Sigmoid colon (tissue), 6 donors: ENCODE measurements at regions not wholly inside any gene's neighbourhood (a gene's known extent, or its start where the extent isn't known, plus 50 kb on each side); places are given as distances from the start of the nearest gene placed in this dataset.

Experiments
- DNase-seq: peaks from one replicate; pipeline ENCODE4 v3.0.0-alpha.2; 2019
- H3K27ac ChIP-seq, 4 donors: fragments of 200-600 bp; sonication (generic); one replicate each; pipeline ENCODE4 v1.5.1; 2016 to 2019; ENCODE audit warnings: mild to moderate bottlenecking in 1 of 4
- H3K27me3 ChIP-seq, 3 donors: fragments of 200-600 bp; sonication (generic); one replicate each; pipeline ENCODE4 v1.5.1; 2019; ENCODE audit warnings: mild to moderate bottlenecking in 1 of 3
- H3K36me3 ChIP-seq, 4 donors: fragments of 200-600 bp; sonication (generic); one replicate each; pipeline ENCODE4 v1.5.1; 2016 to 2019
- H3K4me1 ChIP-seq, 4 donors: fragments of 200-600 bp; sonication (generic); one replicate each; pipeline ENCODE4 v1.5.1; 2017 to 2019
- H3K4me3 ChIP-seq, 4 donors: fragments of 200-600 bp; sonication (generic); one replicate each; pipeline ENCODE4 v1.5.1; 2017 to 2019; ENCODE audit warnings: mild to moderate bottlenecking in 2 of 4, moderate library complexity in 1 of 4
- H3K9me3 ChIP-seq, 4 donors: fragments of 200-600 bp in 3 of 4; sonication (generic) in 3 of 4; one replicate each; pipeline versions ENCODE4 v1.5.1 to v1.6.1; 2013 to 2019
- CTCF ChIP-seq, 4 experiments: fragments of 450-650 bp in 3 of 4; fragments of 200-600 bp in 1 of 4; IDR thresholded peaks; one replicate each; pipeline ENCODE4 v1.5.1; 2016 to 2019; ENCODE audit warnings: antibody characterized with exemption in 4 of 4, mild to moderate bottlenecking in 3 of 4, moderate library complexity in 2 of 4
- EP300 ChIP-seq, 4 donors: sonication (generic); formaldehyde crosslinking; IDR thresholded peaks; one replicate each; pipeline ENCODE4 v1.6.1; 2017; ENCODE audit warnings: antibody characterized with exemption in 4 of 4
- POLR2A ChIP-seq, 2 donors: fragments of 450-650 bp; IDR thresholded peaks; one replicate each; pipeline ENCODE4 v1.6.1; 2016; ENCODE audit warnings: antibody characterized with exemption in 2 of 2, mild to moderate bottlenecking in 2 of 2, moderate library complexity in 2 of 2
- POLR2AphosphoS5 ChIP-seq, 4 donors: sonication (generic); formaldehyde crosslinking; IDR thresholded peaks; one replicate each; pipeline ENCODE4 v1.6.1; 2017; ENCODE audit warnings: antibody characterized with exemption in 4 of 4
- WGBS, 2 donors: extraction: QIAGEN DNeasy Blood & Tissue Kit; methylation state at CpG; one replicate each; pipeline ENCODE4 v1.1.7; 2013; 5-methylcytosine and 5-hydroxymethylcytosine counted together
- intact Hi-C: fragments of 100-400 bp; cut with DNase I; formaldehyde crosslinking; loops from one replicate; pipeline ENCODE4 v1.15.1; 2023
- small RNA-seq, 3 donors: library from RNA; depleted of rRNA; stranded (forward); fragments of <200 nt; gene quantifications; one replicate each; pipeline ENCODE3, GENCODE V24; 2016
- donor health status: healthy with polysubstance abuse.
- donor health status: healthy.

- WGBS, 2 donors: 48 to 81% methylated on average over 5 of the region's 5 CpGs
- TF ChIP-seq POLR2A (IDR thresholded peaks at IDR 0.05): no peak
- TF ChIP-seq EP300 (IDR thresholded peaks at IDR 0.05): no peak
- no peak for TF ChIP-seq POLR2AphosphoS5 (IDR thresholded peaks at IDR 0.05)
- no peak for TF ChIP-seq CTCF (IDR thresholded peaks at IDR 0.05)
- no peak for DNase-seq
These were observed 52.9 kb upstream of the MLN start for GRCh38 chr6:33856655-33857054.

GRCh38 chr6:33856031-33856590 lies 52.3 kb upstream of the MLN start:
- intact Hi-C loops: loop anchor here (10.0 kb wide), 1 partner anchor 169 kb away; no protein-coding TSS in a partner anchor
- WGBS, 2 donors: 83 to 84% methylated on average over 6 of the region's 6 CpGs
- H3K36me3 ChIP-seq: no peaks in the 10 kb centered on the region
- no peak overlapping the region for H3K27ac ChIP-seq
- no peak for DNase-seq
- no peaks in the 10 kb centered on the region for H3K9me3 ChIP-seq
- no peak overlapping the region for H3K4me3 ChIP-seq
- peaks cover 0 to 10% (median 6%) of the 10 kb centered on the region in 4 donors for H3K4me1 ChIP-seq
- TF ChIP-seq POLR2AphosphoS5 (IDR thresholded peaks at IDR 0.05) (no peak), CTCF (IDR thresholded peaks at IDR 0.05) (no peak), EP300 (IDR thresholded peaks at IDR 0.05) (no peak), POLR2A (IDR thresholded peaks at IDR 0.05) (no peak)
- H3K27me3 ChIP-seq: peaks cover 0 to 25% (median 0%) of the 10 kb centered on the region in 3 donors

More at GRCh38 chr6:33856655-33857054, 52.9 kb upstream of the MLN start:
- H3K27me3 ChIP-seq: peaks cover 0 to 21% (median 0%) of the 10 kb centered on the region in 3 donors
- H3K36me3 ChIP-seq: no peaks in the 10 kb centered on the region
- H3K9me3 ChIP-seq: no peaks in the 10 kb centered on the region
- peaks cover 0 to 10% (median 6%) of the 10 kb centered on the region in 4 donors for H3K4me1 ChIP-seq
- H3K4me3 ChIP-seq: no peak overlapping the region
- H3K27ac ChIP-seq: no peak overlapping the region
- intact Hi-C loops: loop anchor here (10.0 kb wide), 1 partner anchor 168 kb away; no protein-coding TSS in a partner anchor

- no peak for DNase-seq
- WGBS, 2 donors: 32 to 39% methylated on average over 14 of the region's 14 CpGs
These were observed 50.8 kb upstream of the MLN start for GRCh38 chr6:33854572-33855030.

GRCh38 chr6:33853736-33854135 lies 49.9 kb upstream of the MLN start:
- H3K9me3 ChIP-seq: no peaks in the 10 kb centered on the region
- H3K36me3 ChIP-seq: no peaks in the 10 kb centered on the region
- intact Hi-C loops: loop anchor here (10.0 kb wide), 1 partner anchor 171 kb away; no protein-coding TSS in a partner anchor
- H3K4me1 ChIP-seq: peaks cover 0 to 10% (median 6%) of the 10 kb centered on the region in 4 donors
- peaks cover 0 to 31% (median 0%) of the 10 kb centered on the region in 3 donors for H3K27me3 ChIP-seq
- no peak for DNase-seq
- H3K27ac ChIP-seq: no peak overlapping the region
- TF ChIP-seq EP300 (IDR thresholded peaks at IDR 0.05) (no peak), POLR2AphosphoS5 (IDR thresholded peaks at IDR 0.05) (no peak), CTCF (IDR thresholded peaks at IDR 0.05) (no peak), POLR2A (IDR thresholded peaks at IDR 0.05) (no peak)
- H3K4me3 ChIP-seq: no peak overlapping the region
- 89 to 90% methylated on average over 3 of the region's 3 CpGs for WGBS, 2 donors

More at GRCh38 chr6:33854572-33855030, 50.8 kb upstream of the MLN start:
- Histone ChIP-seq H3K4me3 (no peak overlapping the region), H3K27ac (no peak overlapping the region), H3K27me3 (peaks cover 0 to 31% (median 0%) of the 10 kb centered on the region in 3 donors), H3K4me1 (peaks cover 0 to 10% (median 6%) of the 10 kb centered on the region in 4 donors), H3K9me3 (no peaks in the 10 kb centered on the region), H3K36me3 (no peaks in the 10 kb centered on the region)
- TF ChIP-seq EP300 (IDR thresholded peaks at IDR 0.05): no peak
- no peak for TF ChIP-seq CTCF (IDR thresholded peaks at IDR 0.05)
- TF ChIP-seq POLR2A (IDR thresholded peaks at IDR 0.05): no peak
- TF ChIP-seq POLR2AphosphoS5 (IDR thresholded peaks at IDR 0.05): no peak
- intact Hi-C loops: loop anchor here (10.0 kb wide), 1 partner anchor 170 kb away; no protein-coding TSS in a partner anchor

Small RNA genes lying in the stretch of these regions (small RNA-seq; reads per million reads assigned to genes)
- gene AL138889.2 (0 reads per million in 3 donors), gene MIR7159 (0 reads per million in 3 donors)
